Mucosa of descending colon (tissue), 3 donors: ENCODE measurements at regions not wholly inside any gene's neighbourhood (a gene's known extent, or its start where the extent isn't known, plus 50 kb on each side); places are given as distances from the start of the nearest gene placed in this dataset.
A peak's percentile ranks its signal among the peaks of the same experiment; 100 is the strongest.

Experiments
- ATAC-seq: fragments of 200-7000 bp; cut with Tn5 transposase; one replicate; pipeline ENCODE4 v1.9.1; 2020; ENCODE audit warnings: mild to moderate bottlenecking, moderate library complexity
- DNase-seq, 3 donors: peaks; one replicate each; pipeline ENCODE4 v3.0.0-alpha.2; 2020
- H3K36me3 ChIP-seq: fragments of 200-600 bp; one replicate; pipeline ENCODE4 v1.8.0; 2021; ENCODE audit warnings: low read depth, mild to moderate bottlenecking
- H3K4me1 ChIP-seq: fragments of 200-600 bp; one replicate; pipeline ENCODE4 v1.8.0; 2021; ENCODE audit warnings: low read depth, mild to moderate bottlenecking
- H3K4me3 ChIP-seq: fragments of 200-600 bp; one replicate; pipeline ENCODE4 v1.8.0; 2021; ENCODE audit warnings: mild to moderate bottlenecking
- H3K9me3 ChIP-seq: fragments of 200-600 bp; one replicate; pipeline ENCODE4 v1.8.0; 2021; ENCODE audit warnings: mild to moderate bottlenecking
- CTCF ChIP-seq: fragments of 200-600 bp; IDR thresholded peaks from one replicate; pipeline ENCODE4 v1.8.0; 2022; ENCODE audit warnings: antibody characterized with exemption, mild to moderate bottlenecking
- intact Hi-C, 2 donors: fragments of 100-400 bp; cut with DNase I in 1 of 2; cut with micrococcal nuclease in 1 of 2; formaldehyde crosslinking; loops; one replicate each; pipeline versions ENCODE4 v1.11.0 to v1.11.1; 2022; cut with DNase I, micrococcal nuclease
- donor health status: DM: no; HTN: no; CAD: no; lungs with moderate emphysema.
- donor health status: DM: no; HTN: no; CAD: no.
- donor health status: DM: no; HTN: yes; CAD: no.

- peak; percentile 53 to 77 (median 59) for DNase-seq
- H3K36me3 ChIP-seq, result no peaks in the 10 kb centered on the region
- TF ChIP-seq CTCF, result no peak
- H3K9me3 ChIP-seq, result no peaks in the 10 kb centered on the region
- peaks cover 13% of the 10 kb centered on the region for H3K4me1 ChIP-seq
- intact Hi-C loops, result no loop called here
- H3K4me3 ChIP-seq, result no peak overlapping the region
- peak; percentile 61 for ATAC-seq
Measured at GRCh38 chr4:3372933-3373465, 68.8 kb upstream of the HGFAC start.

- Histone ChIP-seq H3K36me3 (no peaks in the 10 kb centered on the region), H3K9me3 (no peaks in the 10 kb centered on the region), H3K4me3 (no peak overlapping the region), H3K4me1 (peaks cover 13% of the 10 kb centered on the region)
- ATAC-seq (no peak), DNase-seq (no peak)
- intact Hi-C loops, result no loop called here
- no peak for TF ChIP-seq CTCF
Measured at GRCh38 chr4:3373468-3373867, 68.3 kb upstream of the HGFAC start.

DNA sequence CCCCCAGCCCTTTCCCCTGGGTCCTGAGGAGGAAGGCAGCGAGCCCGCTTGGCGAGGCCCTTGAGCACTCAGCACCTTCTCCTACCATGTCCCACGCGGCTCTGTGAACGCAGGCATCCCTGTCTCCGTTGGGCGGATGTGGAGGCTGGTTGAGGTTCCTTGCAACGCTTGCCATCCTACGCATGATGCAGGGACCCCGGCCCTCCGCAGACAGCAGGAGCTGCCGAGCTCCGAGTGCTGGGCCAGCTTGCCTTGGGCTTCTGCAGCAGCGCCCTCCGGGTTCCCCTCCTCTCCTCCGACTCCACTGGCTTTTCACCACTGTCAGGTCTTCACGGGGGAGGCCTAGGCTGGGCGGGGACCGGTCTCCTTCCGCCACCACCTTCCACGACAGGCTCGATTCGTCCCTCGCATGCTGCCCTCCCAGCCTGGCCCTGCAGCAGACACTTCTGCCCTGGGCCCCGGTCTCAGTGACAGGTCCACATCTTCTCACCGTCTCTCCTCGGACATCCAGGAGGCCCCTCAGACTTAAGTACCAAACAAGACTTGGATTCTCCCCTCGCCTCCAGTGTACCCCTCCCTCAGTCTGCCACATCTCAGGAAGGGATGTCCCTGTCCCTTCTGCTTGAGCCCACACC is 67.6 kb upstream of the HGFAC start:
- ATAC-seq (no peak), DNase-seq (no peak)
- no peak for TF ChIP-seq CTCF
- peaks cover 9% of the 10 kb centered on the region for H3K4me1 ChIP-seq
- intact Hi-C loops, result no loop called here
- H3K36me3 ChIP-seq, result no peaks in the 10 kb centered on the region
- no peaks in the 10 kb centered on the region for H3K9me3 ChIP-seq
- H3K4me3 ChIP-seq, result no peak overlapping the region

DNA sequence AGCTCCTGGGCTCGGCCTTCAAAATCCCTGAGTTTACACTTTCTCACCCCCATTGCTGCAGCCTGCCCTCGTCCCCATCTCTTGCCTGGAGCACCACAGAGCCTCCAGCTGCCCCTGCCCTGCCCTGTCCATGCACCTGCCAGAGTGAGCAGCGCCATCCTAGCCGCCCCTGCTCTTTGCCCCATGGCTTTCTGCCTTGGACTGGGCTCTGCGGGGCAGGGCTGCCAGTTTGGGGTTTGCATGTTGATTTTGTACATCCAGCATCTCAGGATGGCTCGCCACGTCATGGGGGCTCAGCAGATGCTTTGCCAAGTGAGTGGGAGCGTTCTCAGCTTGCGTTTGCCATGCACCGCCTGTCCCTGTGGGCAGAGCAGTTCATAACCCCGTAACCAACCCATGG is 67.1 kb upstream of the HGFAC start:
- no peak for DNase-seq
- intact Hi-C loops, result no loop called here

GRCh38 chr4:3375688-3376087 is 66.1 kb upstream of the HGFAC start:
- Histone ChIP-seq H3K36me3 (no peaks in the 10 kb centered on the region), H3K9me3 (peaks cover 9% of the 10 kb centered on the region), H3K4me1 (no peaks in the 10 kb centered on the region), H3K4me3 (no peak overlapping the region)
- ATAC-seq (no peak), DNase-seq (no peak)
- no peak for TF ChIP-seq CTCF
- intact Hi-C loops, result no loop called here

More for the DNA sequence above, 67.1 kb upstream of the HGFAC start:
- no peak overlapping the region for H3K4me3 ChIP-seq
- peaks cover 4% of the 10 kb centered on the region for H3K4me1 ChIP-seq
- no peaks in the 10 kb centered on the region for H3K9me3 ChIP-seq
- no peak for ATAC-seq
- H3K36me3 ChIP-seq, result no peaks in the 10 kb centered on the region
- no peak for TF ChIP-seq CTCF
